ENCODE measurements at regions not wholly inside any gene's neighbourhood (a gene's known extent, or its start where the extent isn't known, plus 50 kb on each side); places are given as distances from the start of the nearest gene placed in this dataset.
A peak's percentile ranks its signal among the peaks of the same experiment; 100 is the strongest.
"Not testable (repeated sequence)": the region's sequence is repeated elsewhere in the genome, so short reads cannot be mapped to it uniquely, and the experiment has no call there.

- Mint-ChIP-seq H3K36me3 (peaks cover 68% of the 10 kb centered on the region), H3K27ac (no peak overlapping the region), H3K9me3 (peaks cover 72% of the 10 kb centered on the region), H3K4me1 (no peaks in the 10 kb centered on the region), H3K4me3 (no peak overlapping the region), H3K27me3 (ENCODE audit: low read depth) (peaks cover 22% of the 10 kb centered on the region)
- DNase-seq (ENCODE audit: low spot score) (no peak), ATAC-seq (no peak)
- POLR2A ChIA-PET, result no interaction called here
- CTCF ChIA-PET, result no interaction called here
- no peak for TF ChIP-seq CTCF (IDR thresholded peaks at IDR 0.05)
- no peak for TF ChIP-seq ZNF219 (CRISPR knock-in tag; IDR thresholded peaks at IDR 0.05; ENCODE audit: borderline replicate concordance)
- no peak for TF ChIP-seq STAT6 (CRISPR knock-in tag; conservative IDR thresholded peaks at IDR 0.05; ENCODE audit: low read depth)
- no peak for TF ChIP-seq USF2 (CRISPR knock-in tag; IDR thresholded peaks at IDR 0.05)
- TF ChIP-seq ZNF263 (CRISPR knock-in tag; IDR thresholded peaks at IDR 0.05; ENCODE audit: low read depth), result no peak
- TF ChIP-seq ZBTB21 (CRISPR knock-in tag; IDR thresholded peaks at IDR 0.05; ENCODE audit: borderline replicate concordance), result no peak
- TF ChIP-seq OVOL2 (CRISPR knock-in tag; IDR thresholded peaks at IDR 0.05; ENCODE audit: borderline replicate concordance), result no peak
- TF ChIP-seq RORB (CRISPR knock-in tag; IDR thresholded peaks at IDR 0.05), result no peak
Observed at GRCh38 chr17:22304667-22305303, 612.5 kb downstream of the KCNJ18 start.

GRCh38 chr17:22305356-22306071, 613.2 kb downstream of the KCNJ18 start:
- no peak for TF ChIP-seq KAT7 (CRISPR knock-in tag; IDR thresholded peaks at IDR 0.05; ENCODE audit: borderline replicate concordance)
- no peaks in the 10 kb centered on the region for H3K4me1 Mint-ChIP-seq

GRCh38 chr17:22310292-22310691, 618.0 kb downstream of the KCNJ18 start:
- peaks cover 12% of the 10 kb centered on the region; the same call in 1 of the 2 replicates for H3K27me3 Mint-ChIP-seq (ENCODE audit: low read depth)
- H3K4me1 Mint-ChIP-seq; H3K4me3 Mint-ChIP-seq; ATAC-seq; POLR2A ChIA-PET; CTCF ChIA-PET; DNase-seq (ENCODE audit: low spot score); H3K27ac Mint-ChIP-seq: not testable (repeated sequence)
- H3K9me3 Mint-ChIP-seq, result peaks cover 70% of the 10 kb centered on the region
- H3K36me3 Mint-ChIP-seq, result peaks cover 55% of the 10 kb centered on the region

More at GRCh38 chr17:22305356-22306071, 613.2 kb downstream of the KCNJ18 start:
- POLR2A ChIA-PET, result no interaction called here
- H3K4me3 Mint-ChIP-seq, result no peak overlapping the region
- CTCF ChIA-PET, result no interaction called here
- peaks cover 74% of the 10 kb centered on the region for H3K9me3 Mint-ChIP-seq
- ATAC-seq (no peak), DNase-seq (ENCODE audit: low spot score) (no peak)
- H3K36me3 Mint-ChIP-seq, result peaks cover 70% of the 10 kb centered on the region
- H3K27ac Mint-ChIP-seq, result no peak overlapping the region
- H3K27me3 Mint-ChIP-seq (ENCODE audit: low read depth), result peaks cover 25% of the 10 kb centered on the region

GRCh38 chr17:22310717-22311686, 618.7 kb downstream of the KCNJ18 start:
- Mint-ChIP-seq H3K4me1 (no peaks in the 10 kb centered on the region), H3K27ac (no peak overlapping the region), H3K36me3 (peaks cover 52% of the 10 kb centered on the region), H3K27me3 (ENCODE audit: low read depth) (peaks cover 7% of the 10 kb centered on the region; the same call in 1 of the 2 replicates), H3K4me3 (no peak overlapping the region), H3K9me3 (peaks cover 67% of the 10 kb centered on the region)
- POLR2A ChIA-PET, result no interaction called here
- peak; percentile 14 for DNase-seq (ENCODE audit: low spot score)
- ATAC-seq, result no peak
- CTCF ChIA-PET, result no interaction called here
- TF ChIP-seq AR (CRISPR knock-in tag; IDR thresholded peaks at IDR 0.05) (no peak), TP53 (CRISPR knock-in tag; IDR thresholded peaks at IDR 0.05) (no peak), SOX15 (CRISPR knock-in tag; IDR thresholded peaks at IDR 0.05) (no peak), SMAD3 (CRISPR knock-in tag; IDR thresholded peaks at IDR 0.05; ENCODE audit: borderline replicate concordance) (no peak), FOXP1 (CRISPR knock-in tag; IDR thresholded peaks at IDR 0.05; ENCODE audit: borderline replicate concordance) (no peak)

Measured in WTC11 (cell line).